SW480 (cell line): ENCODE measurements at regions not wholly inside any gene's neighbourhood (a gene's known extent, or its start where the extent isn't known, plus 50 kb on each side); places are given as distances from the start of the nearest gene placed in this dataset.

Experiments used
- DNase-seq: peaks from one replicate; pipeline ENCODE4 v3.0.0-alpha.2; 2016; ENCODE audit warnings: low spot score

DNA sequence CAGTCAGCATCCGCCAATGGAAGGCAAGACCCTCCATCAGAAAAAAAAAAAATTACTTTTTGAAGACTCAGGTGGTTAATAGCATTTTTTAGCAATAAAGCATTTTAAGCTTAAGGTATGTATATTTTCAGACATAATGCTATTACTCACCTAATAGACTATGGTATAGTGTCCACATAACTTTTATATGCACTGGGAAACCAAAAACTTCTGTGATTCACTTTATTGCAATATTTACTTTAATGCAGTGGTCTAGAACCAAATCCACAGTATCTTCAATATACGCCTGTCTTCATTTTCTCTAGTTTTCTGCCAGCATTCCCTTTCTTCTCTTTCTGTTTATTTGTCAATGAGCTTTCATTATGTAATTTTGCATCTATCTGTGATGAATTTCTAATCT, 418.1 kb downstream of the SLITRK6 start:
- DNase-seq = no peak

DNA sequence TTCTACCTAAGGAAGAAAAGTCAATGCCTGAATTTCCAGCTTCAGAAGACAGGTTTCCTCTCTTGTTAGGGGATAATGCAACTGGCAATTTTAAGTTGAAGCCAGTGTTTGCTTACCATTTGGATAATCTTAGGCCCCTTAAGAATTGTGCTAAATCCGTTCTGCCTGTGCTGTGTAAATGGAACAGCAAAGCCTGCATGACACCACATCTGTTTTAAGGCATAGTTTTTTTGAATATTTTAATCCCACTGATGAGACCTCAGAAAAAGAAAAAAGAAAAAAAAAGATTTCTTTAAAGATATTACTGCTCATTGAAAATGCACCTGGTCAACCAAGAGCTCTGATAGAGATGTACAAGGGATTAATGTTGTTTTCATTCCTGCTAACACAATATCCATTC, 419.2 kb downstream of the SLITRK6 start:
- no peak for DNase-seq

DNA sequence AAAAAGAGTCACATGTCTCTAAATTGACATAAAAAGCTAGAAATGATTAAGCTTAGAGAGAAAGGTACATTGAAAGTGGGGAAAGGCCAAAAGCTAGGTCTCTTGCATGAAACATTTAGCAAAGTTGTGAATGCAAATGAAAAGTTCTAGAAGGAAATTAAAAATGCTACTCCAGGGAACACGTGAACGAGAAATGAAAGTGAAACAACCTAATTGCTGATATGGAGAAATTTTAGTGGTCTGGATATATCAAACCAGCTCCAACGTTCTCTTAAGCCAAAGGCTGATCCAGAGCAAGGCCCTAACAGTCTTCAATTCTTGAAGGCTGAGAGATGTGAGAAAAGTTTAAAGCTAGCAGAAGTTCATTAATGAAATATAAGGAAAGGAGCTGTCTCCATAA, 419.8 kb downstream of the SLITRK6 start:
- no peak for DNase-seq

DNA sequence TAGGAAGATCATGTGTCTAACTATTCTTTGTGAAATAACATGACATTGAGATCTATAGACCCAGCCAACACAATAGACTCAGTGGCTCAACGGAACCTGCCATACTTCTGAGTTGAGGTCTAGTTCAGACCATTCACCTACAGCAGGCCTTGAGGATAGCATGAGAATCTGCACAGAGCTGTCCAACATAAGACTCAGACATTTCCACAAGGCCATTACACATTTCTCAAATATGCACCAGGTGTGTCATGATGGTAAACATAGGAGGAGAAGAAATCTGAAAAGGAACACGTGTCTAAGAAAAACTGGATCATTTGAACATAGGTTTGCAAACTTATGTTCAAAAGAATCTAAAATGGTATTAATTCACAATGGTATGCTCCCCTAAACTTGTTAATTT, 421.4 kb downstream of the SLITRK6 start:
- no peak for DNase-seq

DNA sequence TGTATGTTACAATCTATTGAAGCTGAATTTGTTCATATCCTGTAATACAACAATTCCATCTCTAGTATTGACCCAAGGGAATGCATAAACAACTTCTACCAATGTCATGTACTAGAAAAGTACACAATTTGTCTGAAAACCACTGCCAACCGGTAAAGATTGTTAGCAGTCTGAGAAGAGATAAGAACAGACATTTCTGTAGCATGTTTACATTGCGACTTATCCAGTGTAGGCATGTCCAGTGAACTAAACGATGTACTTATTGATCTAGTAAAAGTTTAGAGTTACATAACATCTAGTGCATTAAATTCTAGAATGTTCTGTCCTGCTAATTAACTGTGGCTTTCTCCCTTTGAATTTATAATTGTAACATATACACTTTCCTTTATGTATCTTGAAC, 425.9 kb downstream of the SLITRK6 start:
- DNase-seq = no peak

DNA sequence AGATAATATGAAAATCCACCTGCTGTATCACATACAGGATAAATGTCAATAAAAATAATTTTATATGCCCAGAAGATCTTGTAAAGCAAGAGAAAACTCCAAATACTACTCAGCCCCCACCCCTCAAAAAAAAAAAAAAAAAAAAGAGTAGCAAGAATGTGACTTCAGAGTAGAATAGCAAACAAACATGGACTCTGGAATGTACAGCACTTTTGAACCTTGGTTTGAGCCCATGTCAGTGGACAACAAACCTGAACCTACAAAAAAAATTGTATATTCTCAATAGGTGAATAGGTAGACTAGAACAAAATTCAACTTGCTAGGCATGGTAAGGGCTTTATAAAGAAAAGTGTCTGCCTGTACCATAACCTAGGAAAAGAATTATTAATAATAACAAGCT, 428.0 kb downstream of the SLITRK6 start:
- no peak for DNase-seq

DNA sequence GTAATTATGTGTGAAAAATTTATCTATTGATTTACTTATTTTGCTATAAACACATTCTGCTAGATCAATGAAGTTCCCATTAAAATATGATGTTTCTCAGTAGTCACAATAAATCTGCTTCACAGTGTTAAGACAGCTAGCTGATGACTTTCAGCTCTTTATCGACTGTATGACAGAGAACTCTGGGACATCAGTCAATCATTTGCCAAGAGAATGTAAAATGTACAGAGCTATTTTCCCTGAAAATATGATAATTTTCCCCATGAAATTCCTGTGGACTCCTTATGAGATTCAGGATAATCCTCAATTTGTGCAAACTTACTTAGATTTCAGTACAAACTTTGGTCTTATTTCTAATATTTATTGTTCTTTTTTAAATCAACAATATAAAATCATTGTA, 430.5 kb downstream of the SLITRK6 start:
- no peak for DNase-seq

DNA sequence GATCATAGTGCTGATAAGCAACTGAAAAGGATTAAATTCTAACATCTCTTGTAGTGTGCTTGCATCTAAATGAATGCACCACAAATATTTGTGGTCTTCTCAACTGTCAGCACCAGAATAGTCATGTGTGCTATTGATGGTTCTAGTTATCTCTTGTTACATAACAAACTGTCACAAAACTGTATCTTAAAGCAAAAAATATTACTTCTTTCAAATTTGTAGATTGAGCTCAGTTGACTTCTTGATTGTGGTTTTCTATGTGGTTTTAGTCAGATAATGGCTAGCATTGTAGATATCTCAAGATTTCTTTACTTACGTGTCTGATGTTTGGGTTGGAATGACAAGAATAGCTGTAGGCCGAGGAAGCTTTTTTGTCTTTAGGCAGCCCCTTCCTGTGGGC, 431.3 kb downstream of the SLITRK6 start:
- no peak for DNase-seq

DNA sequence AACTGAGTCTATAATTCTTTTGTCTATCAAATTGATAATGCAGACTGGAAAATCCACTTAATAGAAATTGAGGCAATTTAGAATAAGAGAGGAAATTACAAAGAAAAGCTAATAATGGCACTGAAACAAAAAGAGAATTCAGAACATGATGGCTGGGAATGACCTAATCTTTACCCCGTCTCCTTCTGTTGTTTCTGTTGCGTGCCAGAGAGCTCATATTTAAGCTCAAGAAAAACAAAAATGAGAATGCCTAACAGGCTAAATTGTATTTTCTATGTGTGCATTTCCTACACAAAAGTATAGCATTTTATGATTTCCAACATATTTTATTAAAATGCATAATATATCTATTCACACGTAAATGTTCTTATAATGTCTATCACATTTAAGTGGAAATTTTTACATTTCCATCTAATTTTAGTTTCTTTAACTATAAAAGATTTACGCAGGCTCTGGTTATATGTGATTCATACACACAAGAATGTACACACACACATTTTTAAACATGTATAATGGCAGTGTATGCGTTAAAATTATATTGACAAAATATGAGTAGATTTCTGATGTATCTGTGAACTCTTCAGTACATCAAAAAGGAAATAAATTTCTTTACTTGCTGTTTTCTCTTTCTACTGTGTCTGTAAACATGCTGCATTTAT, 432.3 kb downstream of the SLITRK6 start:
- no peak for DNase-seq

DNA sequence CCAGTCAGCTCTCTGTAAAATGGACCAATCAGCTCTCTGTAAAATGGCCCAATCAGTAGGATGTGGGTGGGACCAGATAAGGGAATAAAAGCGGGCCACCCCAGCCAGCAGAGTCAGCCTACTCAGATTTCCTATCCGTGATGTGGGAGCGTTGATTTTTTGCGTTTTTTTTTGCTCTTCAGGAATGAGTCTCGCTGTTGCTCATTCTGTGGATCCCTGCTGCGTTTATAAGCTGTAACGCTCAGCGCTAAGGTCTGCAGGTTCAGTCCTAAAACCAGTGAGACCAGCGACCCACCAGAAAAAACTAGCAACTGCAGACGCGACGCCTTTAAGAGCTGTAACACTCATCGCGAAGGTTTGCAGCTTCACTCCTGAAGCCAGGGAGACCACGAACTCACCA, 435.7 kb downstream of the SLITRK6 start:
- no peak for DNase-seq

DNA sequence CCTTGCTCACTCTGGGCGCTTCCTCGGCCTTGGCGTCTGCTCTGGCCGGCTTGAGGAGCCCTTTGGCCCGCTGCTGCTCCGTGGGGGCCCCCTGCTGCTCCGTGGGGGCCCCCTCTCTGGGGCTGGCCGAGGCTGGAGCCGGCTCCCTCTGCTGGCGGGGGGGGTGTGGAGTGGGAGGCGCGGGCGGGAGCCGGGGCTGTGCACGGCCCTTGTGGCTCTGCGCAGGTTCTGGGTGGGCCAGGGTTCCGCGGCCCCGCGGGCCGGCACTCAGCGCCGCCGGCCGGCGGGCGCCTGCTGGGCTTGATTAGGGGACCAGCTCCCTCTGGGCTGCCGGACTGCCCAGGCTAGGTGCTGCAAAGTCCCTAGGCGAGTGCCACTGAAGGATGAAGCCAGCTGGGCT, 436.2 kb downstream of the SLITRK6 start:
- no peak for DNase-seq

DNA sequence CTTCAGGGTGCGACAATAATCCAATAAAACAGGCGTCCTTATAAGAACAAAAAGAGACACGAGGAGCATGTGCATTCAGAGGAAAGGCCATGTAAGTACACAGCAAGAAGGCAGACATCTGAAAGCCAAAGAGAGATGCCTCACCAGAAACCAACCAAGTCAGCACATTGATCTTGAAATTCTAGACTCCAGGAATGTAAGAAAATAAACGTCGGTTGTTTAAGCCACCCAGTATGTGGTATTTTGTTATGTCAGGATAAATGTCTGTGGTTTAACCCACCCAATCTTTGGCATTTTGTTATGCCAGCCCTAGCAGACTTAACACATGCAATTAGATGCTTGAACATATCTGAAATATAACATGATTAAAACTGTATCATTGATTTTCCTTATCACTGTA, 452.0 kb downstream of the SLITRK6 start:
- no peak for DNase-seq

DNA sequence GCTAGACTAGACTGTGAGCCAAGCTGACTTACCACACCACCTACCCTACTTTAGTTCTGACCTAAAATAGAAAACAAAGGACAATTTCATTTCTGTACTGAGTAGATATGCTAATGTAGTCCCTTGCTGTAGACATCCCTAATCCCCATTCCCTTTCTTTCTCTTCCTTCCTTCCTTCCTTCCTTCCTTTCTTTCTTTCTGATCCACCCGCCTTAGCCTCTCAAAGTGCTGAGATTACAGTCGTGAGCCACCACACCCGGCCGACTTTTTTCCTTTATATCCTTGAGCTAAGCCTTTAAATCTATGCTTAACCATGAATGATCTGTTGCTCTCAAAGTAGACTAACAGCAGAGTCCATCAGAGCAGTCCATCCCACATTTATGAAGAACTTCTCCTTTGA, 465.0 kb downstream of the SLITRK6 start:
- no peak for DNase-seq

DNA sequence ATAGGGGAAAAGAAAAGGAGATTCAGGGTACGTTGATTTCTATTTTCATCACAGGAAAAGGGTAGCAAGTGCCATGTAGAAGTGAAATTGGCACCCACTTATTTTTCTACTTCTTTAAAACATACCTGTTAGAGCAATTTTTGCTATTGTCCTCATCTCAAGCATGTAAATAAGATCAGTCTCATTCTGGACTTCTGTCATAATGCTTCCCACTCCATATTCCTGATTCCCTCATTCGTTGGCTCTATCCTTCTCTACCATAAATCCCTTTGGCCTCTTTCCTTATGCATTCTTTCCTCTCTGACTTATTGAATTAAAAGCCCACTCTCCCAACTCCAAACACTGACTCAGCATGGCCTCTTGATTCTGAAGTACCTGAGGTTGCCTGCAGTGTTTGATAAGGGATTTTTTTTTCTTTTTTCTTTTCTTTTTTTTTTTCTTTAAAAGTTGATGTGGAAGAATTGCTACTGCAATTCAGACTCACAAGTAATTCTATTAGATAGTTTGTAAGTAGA, 465.7 kb downstream of the SLITRK6 start:
- DNase-seq = no peak

DNA sequence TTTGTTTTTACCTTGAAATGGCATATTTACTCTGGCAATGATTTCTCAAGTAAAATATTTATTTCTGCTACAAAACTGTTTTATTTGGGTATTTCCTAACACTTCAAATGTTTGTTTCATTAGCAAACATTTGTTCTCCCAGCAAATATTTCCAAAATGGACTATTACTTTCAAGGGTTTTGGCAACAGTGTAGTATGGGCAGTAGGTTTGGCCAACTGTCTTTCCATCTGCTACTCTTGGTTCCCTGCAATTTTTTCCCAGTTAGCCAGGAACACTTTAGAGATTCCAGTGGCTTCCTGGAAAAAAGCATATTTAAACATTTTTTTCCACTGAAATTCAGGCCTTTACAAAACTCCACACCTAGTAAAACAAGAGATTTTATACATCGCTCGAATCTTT, 466.6 kb downstream of the SLITRK6 start:
- DNase-seq = no peak

DNA sequence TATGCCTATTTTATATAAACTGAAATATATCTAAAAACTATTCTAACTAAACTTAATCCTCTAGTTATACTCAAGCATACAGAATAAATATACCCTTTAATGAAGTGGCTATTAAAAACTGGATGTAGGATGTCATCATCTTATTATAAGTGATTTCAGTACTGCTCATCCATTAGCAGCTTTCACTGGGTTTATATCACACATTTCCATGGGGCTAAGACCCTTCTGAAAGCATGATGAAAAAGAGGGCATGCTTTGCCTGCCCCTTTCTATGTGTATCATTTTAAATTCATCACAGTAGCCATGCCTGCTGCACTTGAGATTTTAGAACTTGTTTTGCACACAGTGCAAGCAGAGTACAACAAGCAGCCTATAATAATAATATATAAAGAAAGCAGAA, 477.5 kb downstream of the SLITRK6 start:
- no peak for DNase-seq

DNA sequence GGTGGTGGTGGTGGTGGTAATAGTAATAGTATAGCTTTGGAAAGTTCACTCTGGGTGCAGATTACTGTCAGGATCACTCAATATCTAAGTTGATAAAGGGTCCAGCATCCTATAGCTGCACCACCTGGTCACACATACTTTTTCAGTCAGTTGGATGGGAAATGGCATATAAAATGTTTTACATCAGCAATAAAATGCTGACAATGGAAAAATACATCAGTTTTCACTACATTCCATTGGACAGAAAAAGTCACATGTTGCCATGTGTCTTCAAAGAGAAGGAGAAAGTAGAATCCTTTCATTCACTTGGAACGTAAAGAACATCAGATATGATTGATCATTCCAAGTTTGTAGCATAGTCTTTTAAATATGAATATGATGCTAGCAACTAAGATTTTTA, 481.4 kb downstream of the SLITRK6 start:
- DNase-seq = no peak

DNA sequence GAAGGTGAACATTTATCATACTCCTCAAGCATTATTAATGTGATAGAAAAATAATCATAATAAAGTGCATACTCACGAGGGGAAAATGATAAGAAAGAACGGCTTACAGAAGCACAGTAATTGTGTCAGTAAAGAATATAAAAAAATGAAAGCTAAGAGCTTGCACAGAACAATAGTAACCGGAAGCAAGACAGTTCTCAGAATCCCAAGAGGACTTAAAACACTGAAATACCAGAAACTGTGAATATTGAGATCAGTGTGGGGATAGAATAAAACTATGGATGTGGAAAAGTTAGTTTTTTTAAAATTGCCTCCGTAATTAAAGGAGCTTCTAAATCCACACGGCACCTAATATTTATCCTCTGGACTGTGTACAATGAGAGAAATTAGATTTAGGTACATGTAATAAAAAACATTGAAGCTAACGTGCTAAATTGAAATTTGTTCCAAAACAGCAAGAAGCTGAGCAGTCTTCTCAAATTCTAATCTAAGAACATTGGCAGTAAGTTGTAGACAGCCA, 482.7 kb downstream of the SLITRK6 start:
- no peak for DNase-seq

DNA sequence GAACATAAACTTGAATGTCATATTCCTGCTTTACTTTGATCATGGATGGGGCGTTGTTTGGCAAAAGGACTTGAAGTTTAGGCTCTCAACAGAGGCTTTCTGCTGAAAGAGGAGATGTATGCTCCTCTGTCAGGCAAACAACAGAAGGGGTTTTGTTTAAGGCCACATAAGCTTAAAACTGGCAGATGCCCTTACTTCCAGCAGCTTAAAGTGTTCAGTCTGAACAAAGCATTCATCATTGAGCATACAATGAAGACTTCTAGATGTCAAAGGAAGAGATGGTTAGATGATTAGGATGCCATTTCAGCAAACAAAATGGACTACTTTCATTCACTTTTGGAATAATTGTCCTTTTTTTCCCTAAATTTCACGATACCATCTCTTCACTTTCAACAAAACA, 484.5 kb downstream of the SLITRK6 start:
- no peak for DNase-seq

DNA sequence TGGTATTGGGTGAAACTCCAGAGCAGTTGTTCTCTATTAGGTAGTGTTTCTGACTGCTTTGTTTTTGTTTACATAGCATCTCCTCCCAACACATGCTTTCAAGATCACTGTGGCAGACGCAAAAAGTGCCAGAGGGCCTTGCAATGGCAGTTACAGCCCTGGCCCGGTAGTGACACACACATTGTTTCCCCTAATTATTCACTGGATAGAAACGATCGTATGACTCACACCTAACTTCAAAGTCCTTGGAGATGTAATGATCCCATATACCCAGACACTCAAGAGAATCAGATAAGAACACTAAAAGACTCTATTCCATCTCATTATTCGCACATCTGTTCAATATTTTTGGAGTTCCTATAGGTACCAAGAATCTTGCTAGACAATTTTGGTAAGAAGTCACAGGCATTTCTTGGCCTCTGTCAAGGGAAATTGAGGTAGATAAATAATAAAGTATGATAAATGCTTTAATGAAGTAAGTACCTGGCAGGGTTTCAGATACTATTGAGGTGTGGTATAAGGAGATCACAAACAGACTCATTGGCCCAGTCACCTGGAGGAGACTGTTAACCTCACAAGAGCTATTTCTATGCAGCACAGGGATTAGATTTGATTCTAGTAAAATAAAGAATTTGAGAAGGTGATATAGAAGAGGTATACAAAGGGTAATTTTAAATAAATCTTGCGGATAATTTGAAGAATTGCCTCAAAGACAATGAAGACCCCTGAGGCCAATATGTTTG, 485.3 kb downstream of the SLITRK6 start:
- peak; percentile 61 for DNase-seq

DNA sequence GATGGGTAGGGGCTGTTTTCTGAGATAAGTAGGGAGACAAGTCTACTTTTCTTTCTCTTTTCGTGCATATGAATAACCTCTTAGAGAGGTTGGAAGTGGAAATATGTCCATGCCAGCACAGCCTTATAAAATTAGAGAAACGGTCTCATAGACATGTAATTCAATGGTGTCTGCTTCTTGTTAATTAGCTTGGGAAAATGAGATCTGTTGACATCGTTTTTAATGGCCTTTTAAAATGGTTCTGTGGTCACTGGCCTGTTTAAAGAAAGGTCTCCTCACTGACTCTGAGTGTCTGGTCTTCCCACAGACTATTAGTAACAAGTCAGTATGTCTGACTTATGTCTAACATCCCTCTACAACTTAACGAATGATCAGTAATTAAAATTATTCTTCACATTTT, 487.1 kb downstream of the SLITRK6 start:
- DNase-seq = no peak

DNA sequence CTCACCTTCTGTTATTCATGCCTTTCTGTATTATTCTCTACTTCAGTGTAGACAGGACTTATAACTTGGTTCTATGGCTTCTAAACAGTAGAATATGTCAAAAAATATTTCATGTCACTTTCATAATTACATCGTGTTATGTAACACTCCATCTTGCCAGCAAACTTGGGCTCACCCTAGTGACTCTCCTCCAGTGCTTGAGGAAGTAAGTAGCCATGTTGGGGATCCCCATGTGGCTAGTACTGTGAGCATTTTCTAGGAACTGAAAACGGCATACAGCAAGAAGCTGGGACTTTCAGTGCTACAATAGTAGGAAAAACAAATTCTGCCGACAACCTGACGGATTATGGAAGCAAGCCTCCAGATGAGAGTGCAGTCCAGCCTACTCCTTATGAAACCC, 495.6 kb downstream of the SLITRK6 start:
- no peak for DNase-seq

DNA sequence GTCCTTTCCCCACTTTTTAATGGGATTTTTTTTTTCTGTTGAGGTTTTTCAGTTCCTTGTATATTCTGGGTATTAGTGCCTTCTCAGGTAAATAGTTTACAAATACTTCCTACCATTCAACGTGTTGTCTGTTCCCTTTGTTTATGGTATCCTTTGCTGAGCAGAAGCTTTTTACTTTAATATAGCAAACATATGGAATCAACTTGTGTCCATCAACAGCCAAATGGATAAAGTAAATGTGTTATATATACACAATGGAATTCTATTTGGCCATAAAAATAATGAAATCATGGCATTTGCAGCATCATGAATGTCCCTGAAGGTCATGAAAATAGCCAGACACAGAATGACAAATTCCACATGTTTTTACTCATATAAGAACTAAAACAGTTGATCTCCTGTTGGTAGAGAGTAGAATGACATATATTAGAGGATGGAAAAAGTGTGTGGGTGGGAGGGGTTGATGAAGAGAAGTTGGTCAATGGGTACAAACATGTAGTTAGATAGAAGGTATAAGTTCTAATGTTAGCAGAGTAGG, 500.8 kb downstream of the SLITRK6 start:
- no peak for DNase-seq
